RWPE1 (cell line): ENCODE measurements at regions not wholly inside any gene's neighbourhood (a gene's known extent, or its start where the extent isn't known, plus 50 kb on each side); places are given as distances from the start of the nearest gene placed in this dataset.
"Not testable (repeated sequence)": the region's sequence is repeated elsewhere in the genome, so short reads cannot be mapped to it uniquely, and the experiment has no call there.

ENCODE experiments used
- CTCF ChIA-PET: fragments of 350-600 bp; sonication (Branson Sonifier 250); formaldehyde crosslinking; extraction: SDS; loops from one replicate; lab custom pipeline; 2021; lab: Yijun Ruan, JAX
- POLR2A ChIA-PET: fragments of 400-600 bp; formaldehyde crosslinking; extraction: SDS; loops from one replicate; lab custom pipeline; 2020; ENCODE audit warnings: antibody characterized with exemption; ENCODE audit not compliant: low non-redundant PET; lab: Yijun Ruan, JAX
- DNase-seq: peaks from one replicate; pipeline ENCODE4 v3.0.0; 2012; ENCODE audit warnings: low spot score
- H3K27ac ChIP-seq: fragments of 450-650 bp; 2 replicates; pipeline ENCODE4 v1.5.1; 2017
- CTCF ChIP-seq: fragments of 450-650 bp; conservative IDR thresholded peaks from 2 replicates; pipeline ENCODE4 v1.5.1; 2017; ENCODE audit warnings: low read depth, mild to moderate bottlenecking

GRCh38 chr7:91473619-91474018 is 209.4 kb downstream of the FZD1 start:
- no peak overlapping the region for H3K27ac ChIP-seq
- POLR2A ChIA-PET, result no interaction called here
- TF ChIP-seq CTCF, result no peak
- CTCF ChIA-PET, result no interaction called here
- no peak for DNase-seq

- ChIA-PET CTCF (no interaction called here), POLR2A (no interaction called here)
- no peak for TF ChIP-seq CTCF
- DNase-seq, result no peak
- no peak overlapping the region for H3K27ac ChIP-seq
Observed at GRCh38 chr7:91474074-91474473, 209.8 kb downstream of the FZD1 start.

GRCh38 chr7:91480470-91480869 is 216.2 kb downstream of the FZD1 start:
- DNase-seq, result not testable (repeated sequence)

GRCh38 chr7:91491868-91492267 is 227.6 kb downstream of the FZD1 start:
- DNase-seq, result no peak
- TF ChIP-seq CTCF, result no peak
- ChIA-PET POLR2A (no interaction called here), CTCF (no interaction called here)
- H3K27ac ChIP-seq, result no peak overlapping the region

More at GRCh38 chr7:91480470-91480869, 216.2 kb downstream of the FZD1 start:
- POLR2A ChIA-PET, CTCF ChIA-PET, H3K27ac ChIP-seq: not testable (repeated sequence)

- ChIA-PET POLR2A (no interaction called here), CTCF (no interaction called here)
- no peak for DNase-seq
- TF ChIP-seq CTCF, result no peak
- no peak overlapping the region for H3K27ac ChIP-seq
Observed at GRCh38 chr7:91492317-91492716, 228.1 kb downstream of the FZD1 start.

- no peak overlapping the region for H3K27ac ChIP-seq
- ChIA-PET POLR2A (no interaction called here), CTCF (no interaction called here)
- no peak for DNase-seq
- no peak for TF ChIP-seq CTCF
Observed at GRCh38 chr7:91492773-91493172, 228.5 kb downstream of the FZD1 start.

- H3K27ac ChIP-seq, result no peak overlapping the region
- ChIA-PET CTCF (no interaction called here), POLR2A (no interaction called here)
- DNase-seq, result no peak
- no peak for TF ChIP-seq CTCF
Observed at GRCh38 chr7:91494450-91494849, 230.2 kb downstream of the FZD1 start.
